ENCODE measurements at regions not wholly inside any gene's neighbourhood (a gene's known extent, or its start where the extent isn't known, plus 50 kb on each side); places are given as distances from the start of the nearest gene placed in this dataset.

DNA sequence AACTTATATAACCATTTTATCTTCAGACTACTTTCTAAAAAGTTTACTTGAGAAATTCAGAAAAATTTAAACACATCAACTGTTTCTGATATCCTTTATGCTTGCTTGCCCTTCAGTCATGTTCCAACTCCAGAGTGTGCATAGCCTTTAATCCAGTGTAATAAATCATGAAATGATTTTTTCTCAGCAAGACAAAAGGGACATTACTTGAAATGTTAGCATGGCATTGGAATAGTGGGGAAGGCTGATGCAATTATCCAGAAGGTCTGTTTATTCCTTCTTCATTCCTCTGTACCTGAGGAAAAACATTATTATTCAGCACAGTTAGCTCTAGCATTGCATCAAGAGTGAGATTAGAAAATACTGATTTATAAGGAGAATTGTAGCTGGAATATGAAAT lies 209.9 kb downstream of the SLC7A11 start:
- Mint-ChIP-seq H3K27me3 (ENCODE audit: insufficient read depth, low read depth, poor library complexity) (peaks cover 2% of the 10 kb centered on the region), H3K4me1 (peaks cover 6% of the 10 kb centered on the region; the same call in 1 of the 3 replicates), H3K9me3 (no peaks in the 10 kb centered on the region), H3K4me3 (no peak overlapping the region), H3K27ac (peak overlapping the region; percentile 44; the same call in 1 of the 2 replicates), H3K36me3 (ENCODE audit: low read depth) (no peaks in the 10 kb centered on the region)
- no peaks in the 10 kb centered on the region for H3K36me3 ChIP-seq (ENCODE audit: insufficient read depth)
- ATAC-seq (no peak), DNase-seq (ENCODE audit: low spot score) (no peak)
- H3K4me2 ChIP-seq, result no peak overlapping the region
- 0 out of 2 replicates have a peak, but pooled peaks cover 4% of the 10 kb centered on the region for H3K4me1 ChIP-seq (ENCODE audit: insufficient read depth)
- no peaks in the 10 kb centered on the region for H3K9me2 ChIP-seq (ENCODE audit: insufficient read depth)
- no peak for TF ChIP-seq EZH2 (IDR thresholded peaks at IDR 0.05; ENCODE audit: low read depth, unreplicated experiment)
- no peak overlapping the region for H2AFZ ChIP-seq
- H3F3A ChIP-seq (replicated peaks; ENCODE audit: low read depth), result no peaks in the 10 kb centered on the region
- H3K79me2 ChIP-seq (replicated peaks; ENCODE audit: insufficient read depth), result no peaks in the 10 kb centered on the region
- H3K27ac ChIP-seq (ENCODE audit: low read depth), result no peak overlapping the region
- H3K4me3 ChIP-seq, result no peak overlapping the region
- no peaks in the 10 kb centered on the region for H3K27me3 ChIP-seq (ENCODE audit: insufficient read depth)
- no peaks in the 10 kb centered on the region for H4K20me1 ChIP-seq (replicated peaks; ENCODE audit: insufficient read depth)

DNA sequence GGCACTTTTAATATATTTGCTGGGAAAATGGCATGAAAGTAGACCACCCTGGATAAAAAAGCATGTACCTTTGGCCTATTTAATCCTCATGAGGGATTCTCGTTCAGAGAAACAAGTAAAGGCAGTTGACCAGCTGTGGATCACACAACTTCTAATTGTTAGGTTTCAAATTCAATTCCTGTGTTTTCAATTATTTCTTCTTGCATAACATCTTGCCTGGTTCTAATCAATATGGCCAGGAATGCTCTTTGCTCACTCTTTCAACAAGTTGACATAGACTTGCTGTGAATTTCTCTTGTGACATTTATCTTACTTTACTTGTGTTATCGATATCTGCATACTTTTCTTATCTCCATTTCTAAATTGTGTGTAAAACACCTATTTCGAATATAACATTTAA lies 211.8 kb downstream of the SLC7A11 start:
- no peaks in the 10 kb centered on the region for H3K36me3 ChIP-seq (ENCODE audit: insufficient read depth)
- no peak overlapping the region for H3K27ac ChIP-seq (ENCODE audit: low read depth)
- DNase-seq (ENCODE audit: low spot score) (no peak), ATAC-seq (no peak)
- H3K36me3 Mint-ChIP-seq (ENCODE audit: low read depth), result no peaks in the 10 kb centered on the region
- no peak overlapping the region for H3K4me2 ChIP-seq
- no peak overlapping the region for H3K4me3 ChIP-seq
- H3K4me1 Mint-ChIP-seq, result peaks cover 6% of the 10 kb centered on the region; the same call in 1 of the 3 replicates
- no peaks in the 10 kb centered on the region for H3K9me3 Mint-ChIP-seq
- H3K79me2 ChIP-seq (replicated peaks; ENCODE audit: insufficient read depth), result no peaks in the 10 kb centered on the region
- H3K9me2 ChIP-seq (ENCODE audit: insufficient read depth), result no peaks in the 10 kb centered on the region
- 0 out of 2 replicates have a peak, but pooled peaks cover 4% of the 10 kb centered on the region for H3K4me1 ChIP-seq (ENCODE audit: insufficient read depth)
- H4K20me1 ChIP-seq (replicated peaks; ENCODE audit: insufficient read depth), result no peaks in the 10 kb centered on the region
- H3K27me3 Mint-ChIP-seq (ENCODE audit: insufficient read depth, low read depth, poor library complexity), result peaks cover 2% of the 10 kb centered on the region
- no peak overlapping the region for H2AFZ ChIP-seq
- H3K27me3 ChIP-seq (ENCODE audit: insufficient read depth), result no peaks in the 10 kb centered on the region
- H3K4me3 Mint-ChIP-seq, result no peak overlapping the region
- H3K27ac Mint-ChIP-seq, result no peak overlapping the region
- H3F3A ChIP-seq (replicated peaks; ENCODE audit: low read depth), result no peaks in the 10 kb centered on the region
- no peak for TF ChIP-seq CREB1 (CRISPR knock-in tag; IDR thresholded peaks at IDR 0.05; ENCODE audit: low read depth)
- TF ChIP-seq NANOG (IDR thresholded peaks at IDR 0.05; ENCODE audit: borderline replicate concordance), result no peak
- TF ChIP-seq, protein P1, sequence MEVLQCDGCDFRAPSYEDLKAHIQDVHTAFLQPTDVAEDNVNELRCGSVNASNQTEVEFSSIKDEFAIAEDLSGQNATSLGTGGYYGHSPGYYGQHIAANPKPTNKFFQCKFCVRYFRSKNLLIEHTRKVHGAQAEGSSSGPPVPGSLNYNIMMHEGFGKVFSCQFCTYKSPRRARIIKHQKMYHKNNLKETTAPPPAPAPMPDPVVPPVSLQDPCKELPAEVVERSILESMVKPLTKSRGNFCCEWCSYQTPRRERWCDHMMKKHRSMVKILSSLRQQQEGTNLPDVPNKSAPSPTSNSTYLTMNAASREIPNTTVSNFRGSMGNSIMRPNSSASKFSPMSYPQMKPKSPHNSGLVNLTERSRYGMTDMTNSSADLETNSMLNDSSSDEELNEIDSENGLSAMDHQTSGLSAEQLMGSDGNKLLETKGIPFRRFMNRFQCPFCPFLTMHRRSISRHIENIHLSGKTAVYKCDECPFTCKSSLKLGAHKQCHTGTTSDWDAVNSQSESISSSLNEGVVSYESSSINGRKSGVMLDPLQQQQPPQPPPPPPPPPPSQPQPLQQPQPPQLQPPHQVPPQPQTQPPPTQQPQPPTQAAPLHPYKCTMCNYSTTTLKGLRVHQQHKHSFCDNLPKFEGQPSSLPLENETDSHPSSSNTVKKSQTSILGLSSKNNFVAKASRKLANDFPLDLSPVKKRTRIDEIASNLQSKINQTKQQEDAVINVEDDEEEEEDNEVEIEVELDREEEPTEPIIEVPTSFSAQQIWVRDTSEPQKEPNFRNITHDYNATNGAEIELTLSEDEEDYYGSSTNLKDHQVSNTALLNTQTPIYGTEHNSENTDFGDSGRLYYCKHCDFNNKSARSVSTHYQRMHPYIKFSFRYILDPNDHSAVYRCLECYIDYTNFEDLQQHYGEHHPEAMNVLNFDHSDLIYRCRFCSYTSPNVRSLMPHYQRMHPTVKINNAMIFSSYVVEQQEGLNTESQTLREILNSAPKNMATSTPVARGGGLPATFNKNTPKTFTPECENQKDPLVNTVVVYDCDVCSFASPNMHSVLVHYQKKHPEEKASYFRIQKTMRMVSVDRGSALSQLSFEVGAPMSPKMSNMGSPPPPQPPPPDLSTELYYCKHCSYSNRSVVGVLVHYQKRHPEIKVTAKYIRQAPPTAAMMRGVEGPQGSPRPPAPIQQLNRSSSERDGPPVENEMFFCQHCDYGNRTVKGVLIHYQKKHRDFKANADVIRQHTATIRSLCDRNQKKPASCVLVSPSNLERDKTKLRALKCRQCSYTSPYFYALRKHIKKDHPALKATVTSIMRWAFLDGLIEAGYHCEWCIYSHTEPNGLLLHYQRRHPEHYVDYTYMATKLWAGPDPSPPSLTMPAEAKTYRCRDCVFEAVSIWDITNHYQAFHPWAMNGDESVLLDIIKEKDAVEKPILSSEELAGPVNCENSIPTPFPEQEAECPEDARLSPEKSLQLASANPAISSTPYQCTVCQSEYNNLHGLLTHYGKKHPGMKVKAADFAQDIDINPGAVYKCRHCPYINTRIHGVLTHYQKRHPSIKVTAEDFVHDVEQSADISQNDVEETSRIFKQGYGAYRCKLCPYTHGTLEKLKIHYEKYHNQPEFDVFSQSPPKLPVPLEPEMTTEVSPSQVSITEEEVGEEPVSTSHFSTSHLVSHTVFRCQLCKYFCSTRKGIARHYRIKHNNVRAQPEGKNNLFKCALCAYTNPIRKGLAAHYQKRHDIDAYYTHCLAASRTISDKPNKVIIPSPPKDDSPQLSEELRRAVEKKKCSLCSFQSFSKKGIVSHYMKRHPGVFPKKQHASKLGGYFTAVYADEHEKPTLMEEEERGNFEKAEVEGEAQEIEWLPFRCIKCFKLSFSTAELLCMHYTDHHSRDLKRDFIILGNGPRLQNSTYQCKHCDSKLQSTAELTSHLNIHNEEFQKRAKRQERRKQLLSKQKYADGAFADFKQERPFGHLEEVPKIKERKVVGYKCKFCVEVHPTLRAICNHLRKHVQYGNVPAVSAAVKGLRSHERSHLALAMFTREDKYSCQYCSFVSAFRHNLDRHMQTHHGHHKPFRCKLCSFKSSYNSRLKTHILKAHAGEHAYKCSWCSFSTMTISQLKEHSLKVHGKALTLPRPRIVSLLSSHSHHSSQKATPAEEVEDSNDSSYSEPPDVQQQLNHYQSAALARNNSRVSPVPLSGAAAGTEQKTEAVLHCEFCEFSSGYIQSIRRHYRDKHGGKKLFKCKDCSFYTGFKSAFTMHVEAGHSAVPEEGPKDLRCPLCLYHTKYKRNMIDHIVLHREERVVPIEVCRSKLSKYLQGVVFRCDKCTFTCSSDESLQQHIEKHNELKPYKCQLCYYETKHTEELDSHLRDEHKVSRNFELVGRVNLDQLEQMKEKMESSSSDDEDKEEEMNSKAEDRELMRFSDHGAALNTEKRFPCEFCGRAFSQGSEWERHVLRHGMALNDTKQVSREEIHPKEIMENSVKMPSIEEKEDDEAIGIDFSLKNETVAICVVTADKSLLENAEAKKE (CRISPR knock-in tag; IDR thresholded peaks at IDR 0.05), result no peak
- TF ChIP-seq EZH2 (IDR thresholded peaks at IDR 0.05; ENCODE audit: low read depth, unreplicated experiment), result no peak
- TF ChIP-seq, protein P2, sequence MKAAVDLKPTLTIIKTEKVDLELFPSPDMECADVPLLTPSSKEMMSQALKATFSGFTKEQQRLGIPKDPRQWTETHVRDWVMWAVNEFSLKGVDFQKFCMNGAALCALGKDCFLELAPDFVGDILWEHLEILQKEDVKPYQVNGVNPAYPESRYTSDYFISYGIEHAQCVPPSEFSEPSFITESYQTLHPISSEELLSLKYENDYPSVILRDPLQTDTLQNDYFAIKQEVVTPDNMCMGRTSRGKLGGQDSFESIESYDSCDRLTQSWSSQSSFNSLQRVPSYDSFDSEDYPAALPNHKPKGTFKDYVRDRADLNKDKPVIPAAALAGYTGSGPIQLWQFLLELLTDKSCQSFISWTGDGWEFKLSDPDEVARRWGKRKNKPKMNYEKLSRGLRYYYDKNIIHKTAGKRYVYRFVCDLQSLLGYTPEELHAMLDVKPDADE (IDR thresholded peaks at IDR 0.05), result no peak
- TF ChIP-seq, protein P3, sequence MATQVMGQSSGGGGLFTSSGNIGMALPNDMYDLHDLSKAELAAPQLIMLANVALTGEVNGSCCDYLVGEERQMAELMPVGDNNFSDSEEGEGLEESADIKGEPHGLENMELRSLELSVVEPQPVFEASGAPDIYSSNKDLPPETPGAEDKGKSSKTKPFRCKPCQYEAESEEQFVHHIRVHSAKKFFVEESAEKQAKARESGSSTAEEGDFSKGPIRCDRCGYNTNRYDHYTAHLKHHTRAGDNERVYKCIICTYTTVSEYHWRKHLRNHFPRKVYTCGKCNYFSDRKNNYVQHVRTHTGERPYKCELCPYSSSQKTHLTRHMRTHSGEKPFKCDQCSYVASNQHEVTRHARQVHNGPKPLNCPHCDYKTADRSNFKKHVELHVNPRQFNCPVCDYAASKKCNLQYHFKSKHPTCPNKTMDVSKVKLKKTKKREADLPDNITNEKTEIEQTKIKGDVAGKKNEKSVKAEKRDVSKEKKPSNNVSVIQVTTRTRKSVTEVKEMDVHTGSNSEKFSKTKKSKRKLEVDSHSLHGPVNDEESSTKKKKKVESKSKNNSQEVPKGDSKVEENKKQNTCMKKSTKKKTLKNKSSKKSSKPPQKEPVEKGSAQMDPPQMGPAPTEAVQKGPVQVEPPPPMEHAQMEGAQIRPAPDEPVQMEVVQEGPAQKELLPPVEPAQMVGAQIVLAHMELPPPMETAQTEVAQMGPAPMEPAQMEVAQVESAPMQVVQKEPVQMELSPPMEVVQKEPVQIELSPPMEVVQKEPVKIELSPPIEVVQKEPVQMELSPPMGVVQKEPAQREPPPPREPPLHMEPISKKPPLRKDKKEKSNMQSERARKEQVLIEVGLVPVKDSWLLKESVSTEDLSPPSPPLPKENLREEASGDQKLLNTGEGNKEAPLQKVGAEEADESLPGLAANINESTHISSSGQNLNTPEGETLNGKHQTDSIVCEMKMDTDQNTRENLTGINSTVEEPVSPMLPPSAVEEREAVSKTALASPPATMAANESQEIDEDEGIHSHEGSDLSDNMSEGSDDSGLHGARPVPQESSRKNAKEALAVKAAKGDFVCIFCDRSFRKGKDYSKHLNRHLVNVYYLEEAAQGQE (IDR thresholded peaks at IDR 0.05; ENCODE audit: unreplicated experiment), result no peak
- TF ChIP-seq, protein P4, sequence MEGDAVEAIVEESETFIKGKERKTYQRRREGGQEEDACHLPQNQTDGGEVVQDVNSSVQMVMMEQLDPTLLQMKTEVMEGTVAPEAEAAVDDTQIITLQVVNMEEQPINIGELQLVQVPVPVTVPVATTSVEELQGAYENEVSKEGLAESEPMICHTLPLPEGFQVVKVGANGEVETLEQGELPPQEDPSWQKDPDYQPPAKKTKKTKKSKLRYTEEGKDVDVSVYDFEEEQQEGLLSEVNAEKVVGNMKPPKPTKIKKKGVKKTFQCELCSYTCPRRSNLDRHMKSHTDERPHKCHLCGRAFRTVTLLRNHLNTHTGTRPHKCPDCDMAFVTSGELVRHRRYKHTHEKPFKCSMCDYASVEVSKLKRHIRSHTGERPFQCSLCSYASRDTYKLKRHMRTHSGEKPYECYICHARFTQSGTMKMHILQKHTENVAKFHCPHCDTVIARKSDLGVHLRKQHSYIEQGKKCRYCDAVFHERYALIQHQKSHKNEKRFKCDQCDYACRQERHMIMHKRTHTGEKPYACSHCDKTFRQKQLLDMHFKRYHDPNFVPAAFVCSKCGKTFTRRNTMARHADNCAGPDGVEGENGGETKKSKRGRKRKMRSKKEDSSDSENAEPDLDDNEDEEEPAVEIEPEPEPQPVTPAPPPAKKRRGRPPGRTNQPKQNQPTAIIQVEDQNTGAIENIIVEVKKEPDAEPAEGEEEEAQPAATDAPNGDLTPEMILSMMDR (conservative IDR thresholded peaks at IDR 0.05; ENCODE audit: low read depth in 2 of 2), result no peak
- no peak for TF ChIP-seq POLR2AphosphoS5 (IDR thresholded peaks at IDR 0.05; ENCODE audit: low read depth)
- no peak for TF ChIP-seq ZNF114 (CRISPR knock-in tag; IDR thresholded peaks at IDR 0.05)
